Osteocyte (in vitro differentiated cells): ENCODE measurements at regions not wholly inside any gene's neighbourhood (a gene's known extent, or its start where the extent isn't known, plus 50 kb on each side); places are given as distances from the start of the nearest gene placed in this dataset.
A peak's percentile ranks its signal among the peaks of the same experiment; 100 is the strongest.

Experiments used
- DNase-seq: peaks from one replicate; pipeline ENCODE4 v3.0.0; 2021; ENCODE audit warnings: mixed read lengths; ENCODE audit not compliant: unreplicated experiment; ENCODE audit errors: extremely low spot score
- H3K27ac Mint-ChIP-seq: one replicate; pipeline ENCODE4 v1.8.0; 2021; ENCODE audit warnings: mild to moderate bottlenecking, mixed read lengths; ENCODE audit not compliant: unreplicated experiment
- H3K27me3 Mint-ChIP-seq: one replicate; pipeline ENCODE4 v1.8.0; 2021; ENCODE audit warnings: mixed read lengths; ENCODE audit not compliant: unreplicated experiment
- H3K36me3 Mint-ChIP-seq: one replicate; pipeline ENCODE4 v1.8.0; 2021; ENCODE audit warnings: mixed read lengths; ENCODE audit not compliant: unreplicated experiment
- H3K4me1 Mint-ChIP-seq: one replicate; pipeline ENCODE4 v1.8.0; 2021; ENCODE audit warnings: mixed read lengths; ENCODE audit not compliant: unreplicated experiment
- H3K4me3 Mint-ChIP-seq: one replicate; pipeline ENCODE4 v1.8.0; 2021; ENCODE audit warnings: mild to moderate bottlenecking, moderate library complexity, mixed read lengths; ENCODE audit not compliant: unreplicated experiment
- H3K9me3 Mint-ChIP-seq: one replicate; pipeline ENCODE4 v1.8.0; 2021; ENCODE audit warnings: mixed read lengths; ENCODE audit not compliant: unreplicated experiment
- CTCF ChIP-seq: fragments of 200-600 bp; sonication (generic); IDR thresholded peaks from 2 replicates; pipeline ENCODE4 v1.5.0; 2021; ENCODE audit warnings: antibody characterized with exemption, mild to moderate bottlenecking, moderate library complexity

- Mint-ChIP-seq H3K9me3 (peaks cover 4% of the 10 kb centered on the region), H3K27ac (no peak overlapping the region), H3K4me1 (peaks cover 30% of the 10 kb centered on the region), H3K4me3 (no peak overlapping the region), H3K27me3 (no peaks in the 10 kb centered on the region), H3K36me3 (no peaks in the 10 kb centered on the region)
- TF ChIP-seq CTCF: no peak
- no peak for DNase-seq
Observed at GRCh38 chr9:81394881-81395675, 294.3 kb downstream of the TLE1 start.

GRCh38 chr9:81393985-81394811, 295.1 kb downstream of the TLE1 start:
- Mint-ChIP-seq H3K9me3 (peaks cover 4% of the 10 kb centered on the region), H3K36me3 (no peaks in the 10 kb centered on the region), H3K4me3 (peak overlapping the region; percentile 36), H3K27me3 (no peaks in the 10 kb centered on the region), H3K4me1 (peaks cover 39% of the 10 kb centered on the region), H3K27ac (peak overlapping the region; percentile 36)
- TF ChIP-seq CTCF: no peak
- DNase-seq: no peak

GRCh38 chr9:81391457-81391825, 297.9 kb downstream of the TLE1 start:
- H3K27ac Mint-ChIP-seq: no peak overlapping the region

GRCh38 chr9:81390792-81391456, 298.4 kb downstream of the TLE1 start:
- Mint-ChIP-seq H3K27me3 (no peaks in the 10 kb centered on the region), H3K36me3 (no peaks in the 10 kb centered on the region), H3K9me3 (peaks cover 4% of the 10 kb centered on the region), H3K4me1 (peaks cover 36% of the 10 kb centered on the region), H3K27ac (no peak overlapping the region), H3K4me3 (no peak overlapping the region)
- no peak for TF ChIP-seq CTCF
- no peak for DNase-seq

More at GRCh38 chr9:81391457-81391825, 297.9 kb downstream of the TLE1 start:
- peaks cover 4% of the 10 kb centered on the region for H3K9me3 Mint-ChIP-seq
- no peak overlapping the region for H3K4me3 Mint-ChIP-seq
- TF ChIP-seq CTCF: no peak
- DNase-seq: no peak
- H3K36me3 Mint-ChIP-seq: no peaks in the 10 kb centered on the region
- no peaks in the 10 kb centered on the region for H3K27me3 Mint-ChIP-seq
- H3K4me1 Mint-ChIP-seq: peaks cover 37% of the 10 kb centered on the region
